Left lung (tissue), 4 donors: ENCODE measurements at regions not wholly inside any gene's neighbourhood (a gene's known extent, or its start where the extent isn't known, plus 50 kb on each side); places are given as distances from the start of the nearest gene placed in this dataset.
A peak's percentile ranks its signal among the peaks of the same experiment; 100 is the strongest.

ENCODE experiments used
- ATAC-seq: fragments of 200-7000 bp; cut with Tn5 transposase; one replicate; pipeline ENCODE4 v1.9.1; 2020; ENCODE audit warnings: moderate library complexity
- DNase-seq, 4 donors: peaks; one replicate each; pipeline ENCODE4 v3.0.0-alpha.2; 2013 to 2020
- H3K27ac ChIP-seq, 2 donors: fragments of 200-600 bp; sonication (generic) in 1 of 2; one replicate each; pipeline versions ENCODE4 v1.5.0 to v1.8.0; 2020 to 2021
- H3K27me3 ChIP-seq, 2 donors: fragments of 200-600 bp; sonication (generic) in 1 of 2; one replicate each; pipeline versions ENCODE4 v1.5.0 to v1.8.0; 2020 to 2021
- H3K36me3 ChIP-seq, 2 donors: fragments of 200-600 bp; sonication (generic) in 1 of 2; one replicate each; pipeline versions ENCODE4 v1.5.0 to v1.8.0; 2020 to 2021
- H3K4me1 ChIP-seq, 2 donors: fragments of 200-600 bp; one replicate each; pipeline ENCODE4 v1.8.0; 2021
- H3K4me3 ChIP-seq, 2 donors: fragments of 200-600 bp; sonication (generic) in 1 of 2; one replicate each; pipeline versions ENCODE4 v1.5.0 to v1.8.0; 2020 to 2021; ENCODE audit warnings: mild to moderate bottlenecking in 1 of 2
- H3K9me3 ChIP-seq, 2 donors: fragments of 200-600 bp; sonication (generic) in 1 of 2; one replicate each; pipeline versions ENCODE4 v1.5.0 to v1.8.0; 2020 to 2021
- intact Hi-C, 2 donors: fragments of 100-400 bp; cut with DNase I; formaldehyde crosslinking; loops; one replicate each; pipeline versions ENCODE4 v1.11.2 to v1.14.2; 2022
- TF ChIP-seq, protein P1 (sequence below), 2 donors: fragments of 200-600 bp; sonication (generic) in 1 of 2; IDR thresholded peaks; one replicate each; pipeline versions ENCODE4 v1.5.0 to v1.8.0; 2021; ENCODE audit warnings: antibody characterized with exemption in 2 of 2
- donor health status: DM: no; HTN: yes; CAD: no.
- donor health status: DM: no; HTN: no; CAD: no.

DNA sequence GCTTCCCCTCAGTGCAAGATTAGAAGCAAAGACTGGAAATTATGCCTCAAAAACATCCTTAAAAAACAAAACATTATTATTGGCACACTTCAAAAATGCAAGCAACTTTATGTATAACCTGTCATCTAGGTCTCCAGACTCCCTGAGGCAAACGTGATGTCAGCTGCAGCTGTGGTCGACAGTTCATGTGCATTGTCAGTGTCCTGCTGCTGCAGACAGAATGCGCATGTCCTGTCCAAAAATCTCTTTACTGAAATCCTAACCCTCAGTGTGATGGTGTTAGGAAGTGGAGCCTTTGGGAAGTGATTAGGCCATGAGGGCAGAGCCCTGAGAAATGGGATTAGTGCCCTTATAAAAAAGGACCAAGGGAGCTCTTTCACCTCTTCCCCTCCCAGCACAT is 126.9 kb downstream of the CYRIA start:
- TF ChIP-seq, protein P1, sequence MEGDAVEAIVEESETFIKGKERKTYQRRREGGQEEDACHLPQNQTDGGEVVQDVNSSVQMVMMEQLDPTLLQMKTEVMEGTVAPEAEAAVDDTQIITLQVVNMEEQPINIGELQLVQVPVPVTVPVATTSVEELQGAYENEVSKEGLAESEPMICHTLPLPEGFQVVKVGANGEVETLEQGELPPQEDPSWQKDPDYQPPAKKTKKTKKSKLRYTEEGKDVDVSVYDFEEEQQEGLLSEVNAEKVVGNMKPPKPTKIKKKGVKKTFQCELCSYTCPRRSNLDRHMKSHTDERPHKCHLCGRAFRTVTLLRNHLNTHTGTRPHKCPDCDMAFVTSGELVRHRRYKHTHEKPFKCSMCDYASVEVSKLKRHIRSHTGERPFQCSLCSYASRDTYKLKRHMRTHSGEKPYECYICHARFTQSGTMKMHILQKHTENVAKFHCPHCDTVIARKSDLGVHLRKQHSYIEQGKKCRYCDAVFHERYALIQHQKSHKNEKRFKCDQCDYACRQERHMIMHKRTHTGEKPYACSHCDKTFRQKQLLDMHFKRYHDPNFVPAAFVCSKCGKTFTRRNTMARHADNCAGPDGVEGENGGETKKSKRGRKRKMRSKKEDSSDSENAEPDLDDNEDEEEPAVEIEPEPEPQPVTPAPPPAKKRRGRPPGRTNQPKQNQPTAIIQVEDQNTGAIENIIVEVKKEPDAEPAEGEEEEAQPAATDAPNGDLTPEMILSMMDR (IDR thresholded peaks at IDR 0.05): no peak
- Histone ChIP-seq H3K4me1 (no peaks in the 10 kb centered on the region), H3K27me3 (no peaks in the 10 kb centered on the region), H3K27ac (no peak overlapping the region), H3K36me3 (no peaks in the 10 kb centered on the region), H3K4me3 (no peak overlapping the region), H3K9me3 (no peaks in the 10 kb centered on the region)
- ATAC-seq (no peak), DNase-seq (no peak)
- intact Hi-C loops: loop anchor here in 1 of 2 donors (10.0 kb wide), 1 partner anchor 216 kb away; no protein-coding TSS in a partner anchor

DNA sequence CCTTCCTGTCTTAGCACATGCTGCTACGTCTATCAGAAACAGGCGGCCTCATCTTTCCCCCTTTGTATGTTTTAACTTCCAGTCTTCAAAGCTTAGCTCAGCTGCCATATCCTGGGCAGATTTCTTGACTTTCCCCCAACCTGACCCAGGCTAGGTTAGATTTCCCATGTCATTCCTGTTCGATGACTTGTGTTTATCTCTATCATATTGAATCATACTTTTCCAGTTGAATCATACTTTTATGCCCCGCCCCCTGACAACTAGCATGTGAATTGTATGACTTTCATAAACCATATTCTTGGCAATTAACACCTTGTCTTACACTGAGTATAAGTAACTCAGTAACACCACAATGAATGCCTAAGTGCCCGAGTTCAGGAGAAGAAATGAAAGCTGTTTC is 128.3 kb downstream of the CYRIA start:
- no peaks in the 10 kb centered on the region for H3K36me3 ChIP-seq
- no peak overlapping the region for H3K27ac ChIP-seq
- no peaks in the 10 kb centered on the region for H3K4me1 ChIP-seq
- intact Hi-C loops: loop anchor here in 1 of 2 donors (10.0 kb wide), 1 partner anchor 217 kb away; no protein-coding TSS in a partner anchor
- H3K27me3 ChIP-seq: no peaks in the 10 kb centered on the region
- TF ChIP-seq, protein P1 (IDR thresholded peaks at IDR 0.05): no peak
- no peak overlapping the region for H3K4me3 ChIP-seq
- DNase-seq (no peak), ATAC-seq (no peak)
- no peaks in the 10 kb centered on the region for H3K9me3 ChIP-seq

DNA sequence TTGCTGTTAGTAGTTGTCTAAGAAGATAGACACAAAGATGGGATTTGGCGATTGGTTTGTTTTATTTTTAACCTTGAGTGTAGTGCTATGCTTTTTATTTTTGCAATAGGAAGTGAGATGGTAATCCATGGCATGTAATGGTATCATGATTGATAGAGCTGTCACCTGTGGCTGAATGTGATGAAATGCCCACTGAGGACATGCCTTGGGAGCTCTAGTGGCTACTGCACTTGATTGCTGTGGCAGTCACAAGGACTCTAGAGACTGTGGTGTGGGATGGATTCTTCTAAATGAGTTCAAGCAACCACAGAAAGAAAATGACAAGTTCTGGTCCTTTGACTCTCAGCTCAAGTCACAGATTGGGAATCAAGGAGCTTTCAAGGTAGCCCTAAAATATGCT is 139.4 kb downstream of the CYRIA start:
- Histone ChIP-seq H3K9me3 (no peaks in the 10 kb centered on the region), H3K27ac (no peak overlapping the region), H3K27me3 (peaks cover 0 to 4% of the 10 kb centered on the region in 2 donors), H3K4me1 (no peaks in the 10 kb centered on the region), H3K36me3 (no peaks in the 10 kb centered on the region), H3K4me3 (no peak overlapping the region)
- TF ChIP-seq, protein P1 (IDR thresholded peaks at IDR 0.05): no peak
- intact Hi-C loops: no loop called here
- ATAC-seq (no peak), DNase-seq (no peak)

DNA sequence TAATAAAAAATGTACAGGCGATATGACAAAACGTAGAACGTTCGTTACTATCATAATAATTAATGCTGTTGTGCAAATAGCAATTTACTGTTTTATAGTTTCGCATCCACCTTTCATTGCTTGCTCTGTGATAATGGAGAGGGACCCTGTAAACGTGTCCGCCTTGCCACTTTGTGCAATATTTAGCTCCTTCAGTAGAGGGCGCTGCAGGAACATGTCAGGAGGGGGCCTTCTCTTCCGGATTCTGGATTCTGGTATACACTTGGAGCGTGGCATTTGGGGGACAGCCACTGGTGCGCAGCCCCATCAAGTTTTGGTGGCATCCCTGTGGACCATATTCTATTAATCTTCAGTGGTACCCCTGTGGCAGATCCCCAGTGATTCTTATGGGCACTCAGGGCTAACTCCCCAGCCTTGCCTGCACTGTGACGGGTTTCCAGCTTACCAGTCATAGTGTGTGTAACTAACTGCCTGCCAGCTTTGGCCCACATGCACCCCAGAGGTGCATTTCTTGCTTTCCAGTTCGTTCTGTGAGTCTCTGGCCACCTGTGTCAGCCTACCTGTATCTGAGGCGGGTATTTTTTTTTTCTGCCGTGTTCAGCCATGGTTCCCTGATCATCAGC is 140.3 kb downstream of the CYRIA start:
- H3K4me1 ChIP-seq: no peaks in the 10 kb centered on the region
- no peak overlapping the region for H3K4me3 ChIP-seq
- TF ChIP-seq, protein P1 (IDR thresholded peaks at IDR 0.05): peak; percentile 36 to 48
- H3K27me3 ChIP-seq: peaks cover 0 to 4% of the 10 kb centered on the region in 2 donors
- no peak overlapping the region for H3K27ac ChIP-seq
- DNase-seq: no peak
- intact Hi-C loops: no loop called here
- no peaks in the 10 kb centered on the region for H3K36me3 ChIP-seq
- ATAC-seq: peak; percentile 57
- no peaks in the 10 kb centered on the region for H3K9me3 ChIP-seq

DNA sequence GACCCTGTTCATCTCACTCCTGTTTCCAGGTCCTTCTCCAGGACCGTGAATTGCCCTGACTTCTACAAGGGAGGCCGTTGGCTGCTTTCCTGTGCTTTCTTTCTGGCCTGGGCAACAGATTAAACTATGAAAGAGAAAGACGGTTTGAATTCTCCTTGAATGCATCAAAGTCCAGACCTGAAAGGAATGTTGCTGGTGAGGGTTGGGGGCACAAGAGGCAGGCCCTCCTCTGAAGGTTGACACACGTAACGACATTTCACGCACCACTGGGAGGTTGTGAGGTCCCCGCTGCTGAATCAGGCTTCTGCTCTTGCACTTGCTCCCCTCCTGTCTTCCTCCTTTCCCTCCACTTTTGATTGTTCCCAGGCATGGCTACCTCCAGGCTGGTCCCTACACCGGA is 141.9 kb downstream of the CYRIA start:
- no peaks in the 10 kb centered on the region for H3K36me3 ChIP-seq
- H3K27ac ChIP-seq: no peak overlapping the region
- H3K9me3 ChIP-seq: no peaks in the 10 kb centered on the region
- H3K4me3 ChIP-seq: no peak overlapping the region
- TF ChIP-seq, protein P1 (IDR thresholded peaks at IDR 0.05): no peak
- H3K27me3 ChIP-seq: peaks cover 0 to 4% of the 10 kb centered on the region in 2 donors
- intact Hi-C loops: no loop called here
- ATAC-seq: no peak
- DNase-seq: no peak
- H3K4me1 ChIP-seq: no peaks in the 10 kb centered on the region
